ENCODE measurements at regions not wholly inside any gene's neighbourhood (a gene's known extent, or its start where the extent isn't known, plus 50 kb on each side); places are given as distances from the start of the nearest gene placed in this dataset.

- Histone ChIP-seq H3K36me3 (no peaks in the 10 kb centered on the region), H3K4me1 (no peaks in the 10 kb centered on the region), H3K27me3 (no peaks in the 10 kb centered on the region), H3K4me3 (no peak overlapping the region), H3K27ac (no peak overlapping the region), H3K9me3 (no peaks in the 10 kb centered on the region)
- TF ChIP-seq POLR2A (IDR thresholded peaks at IDR 0.05), result no peak
- no peak for TF ChIP-seq CTCF (IDR thresholded peaks at IDR 0.05)
- TF ChIP-seq POLR2AphosphoS5 (IDR thresholded peaks at IDR 0.05), result no peak
- intact Hi-C loops (cut with DNase I; ENCODE audit: low total_unique reads), result no loop called here
- no peak for DNase-seq (ENCODE audit: low spot score in 2 of 2)
Measured at GRCh38 chr20:6707321-6707831, 60.1 kb upstream of the BMP2 start.

- Histone ChIP-seq H3K27ac (no peak overlapping the region), H3K9me3 (no peaks in the 10 kb centered on the region), H3K27me3 (no peaks in the 10 kb centered on the region), H3K4me3 (no peak overlapping the region), H3K4me1 (no peaks in the 10 kb centered on the region), H3K36me3 (no peaks in the 10 kb centered on the region)
- intact Hi-C loops (cut with DNase I; ENCODE audit: low total_unique reads), result no loop called here
- no peak for DNase-seq (ENCODE audit: low spot score in 2 of 2)
- TF ChIP-seq POLR2AphosphoS5 (IDR thresholded peaks at IDR 0.05), result no peak
- no peak for TF ChIP-seq POLR2A (IDR thresholded peaks at IDR 0.05)
- TF ChIP-seq CTCF (IDR thresholded peaks at IDR 0.05), result no peak
Measured at GRCh38 chr20:6705926-6706548, 61.4 kb upstream of the BMP2 start.

GRCh38 chr20:6705106-6705766 lies 62.2 kb upstream of the BMP2 start:
- Histone ChIP-seq H3K36me3 (no peaks in the 10 kb centered on the region), H3K27me3 (no peaks in the 10 kb centered on the region), H3K9me3 (no peaks in the 10 kb centered on the region), H3K27ac (peak overlapping the region in 1 of 2 donors; percentile 8), H3K4me3 (no peak overlapping the region), H3K4me1 (no peaks in the 10 kb centered on the region)
- no peak for TF ChIP-seq POLR2A (IDR thresholded peaks at IDR 0.05)
- no peak for TF ChIP-seq CTCF (IDR thresholded peaks at IDR 0.05)
- TF ChIP-seq POLR2AphosphoS5 (IDR thresholded peaks at IDR 0.05), result no peak
- DNase-seq (ENCODE audit: low spot score in 2 of 2), result no peak
- intact Hi-C loops (cut with DNase I; ENCODE audit: low total_unique reads), result no loop called here

- intact Hi-C loops (cut with DNase I; ENCODE audit: low total_unique reads), result no loop called here
- TF ChIP-seq POLR2AphosphoS5 (IDR thresholded peaks at IDR 0.05), result no peak
- no peak for TF ChIP-seq CTCF (IDR thresholded peaks at IDR 0.05)
- no peak for TF ChIP-seq POLR2A (IDR thresholded peaks at IDR 0.05)
- Histone ChIP-seq H3K9me3 (no peaks in the 10 kb centered on the region), H3K27me3 (no peaks in the 10 kb centered on the region), H3K4me3 (no peak overlapping the region), H3K27ac (peak overlapping the region in 1 of 2 donors; percentile 48), H3K4me1 (no peaks in the 10 kb centered on the region), H3K36me3 (no peaks in the 10 kb centered on the region)
- DNase-seq (ENCODE audit: low spot score in 2 of 2), result no peak
Measured at GRCh38 chr20:6704132-6704861, 63.2 kb upstream of the BMP2 start.

- H3K4me3 ChIP-seq, result no peak overlapping the region
- H3K36me3 ChIP-seq, result no peaks in the 10 kb centered on the region
- H3K9me3 ChIP-seq, result no peaks in the 10 kb centered on the region
- DNase-seq (ENCODE audit: low spot score in 2 of 2), result no peak
- no peaks in the 10 kb centered on the region for H3K27me3 ChIP-seq
- H3K27ac ChIP-seq, result peak overlapping the region in 1 of 2 donors; percentile 48
- H3K4me1 ChIP-seq, result no peaks in the 10 kb centered on the region
- no peak for TF ChIP-seq POLR2A (IDR thresholded peaks at IDR 0.05)
- no peak for TF ChIP-seq POLR2AphosphoS5 (IDR thresholded peaks at IDR 0.05)
- TF ChIP-seq CTCF (IDR thresholded peaks at IDR 0.05), result no peak
- intact Hi-C loops (cut with DNase I; ENCODE audit: low total_unique reads), result no loop called here
Measured at GRCh38 chr20:6703656-6704055, 63.8 kb upstream of the BMP2 start.

Data from breast epithelium (tissue), 4 donors.